Right ventricle myocardium superior (tissue), 1 donor: ENCODE measurements at regions not wholly inside any gene's neighbourhood (a gene's known extent, or its start where the extent isn't known, plus 50 kb on each side); places are given as distances from the start of the nearest gene placed in this dataset.
"Not testable (repeated sequence)": the region's sequence is repeated elsewhere in the genome, so short reads cannot be mapped to it uniquely, and the experiment has no call there.

Source experiments
- ATAC-seq: fragments of 200-7000 bp; cut with Tn5 transposase; one replicate; pipeline ENCODE4 v1.9.1; 2020; ENCODE audit warnings: mild to moderate bottlenecking; ENCODE audit not compliant: poor library complexity
- DNase-seq: peaks from one replicate; pipeline ENCODE4 v3.0.0-alpha.2; 2020
- intact Hi-C: fragments of 100-400 bp; cut with DNase I; formaldehyde crosslinking; loops from one replicate; pipeline ENCODE4 v1.11.2; 2022
- donor health status: DM: no; HTN: yes; CAD: no; lungs with severe emphysema.

- DNase-seq, ATAC-seq, intact Hi-C loops: not testable (repeated sequence)
Measured at GRCh38 chr1:121081625-121082199, 102.4 kb downstream of the FAM72B start.

GRCh38 chr1:121082995-121083394 lies 101.1 kb downstream of the FAM72B start:
- ATAC-seq, intact Hi-C loops, DNase-seq: not testable (repeated sequence)

GRCh38 chr1:121086249-121086648 lies 97.9 kb downstream of the FAM72B start:
- ATAC-seq, intact Hi-C loops, DNase-seq: not testable (repeated sequence)

GRCh38 chr1:121087221-121087620 lies 96.9 kb downstream of the FAM72B start:
- ATAC-seq, DNase-seq, intact Hi-C loops: not testable (repeated sequence)

- DNase-seq, ATAC-seq, intact Hi-C loops: not testable (repeated sequence)
Measured at GRCh38 chr1:121088568-121088967, 95.6 kb downstream of the FAM72B start.

GRCh38 chr1:121092329-121092968 lies 91.7 kb downstream of the FAM72B start:
- intact Hi-C loops, result not testable (repeated sequence)
- ATAC-seq (peak; percentile 82), DNase-seq (peak; percentile 45)

GRCh38 chr1:121095014-121095413 lies 89.1 kb downstream of the FAM72B start:
- intact Hi-C loops, DNase-seq, ATAC-seq: not testable (repeated sequence)

- ATAC-seq (peak; percentile 98), DNase-seq (peak; percentile 89)
- intact Hi-C loops, result not testable (repeated sequence)
Measured at GRCh38 chr1:121097127-121097866, 86.8 kb downstream of the FAM72B start.

- intact Hi-C loops, DNase-seq: not testable (repeated sequence)
- peak; percentile 5 for ATAC-seq
Measured at GRCh38 chr1:121097867-121098215, 86.3 kb downstream of the FAM72B start.

GRCh38 chr1:121109025-121109424 lies 75.1 kb downstream of the FAM72B start:
- intact Hi-C loops, DNase-seq, ATAC-seq: not testable (repeated sequence)

GRCh38 chr1:121116522-121117297 lies 67.4 kb downstream of the FAM72B start:
- ATAC-seq, result peak; percentile 27
- DNase-seq, intact Hi-C loops: not testable (repeated sequence)

GRCh38 chr1:121117298-121117611 lies 66.9 kb downstream of the FAM72B start:
- intact Hi-C loops, DNase-seq: not testable (repeated sequence)
- peak; percentile 96 for ATAC-seq

GRCh38 chr1:121117622-121118479 lies 66.3 kb downstream of the FAM72B start:
- ATAC-seq, result peak; percentile 73
- intact Hi-C loops, result not testable (repeated sequence)
- peak; percentile 43 for DNase-seq
